ENCODE measurements at regions not wholly inside any gene's neighbourhood (a gene's known extent, or its start where the extent isn't known, plus 50 kb on each side); places are given as distances from the start of the nearest gene placed in this dataset.

DNA sequence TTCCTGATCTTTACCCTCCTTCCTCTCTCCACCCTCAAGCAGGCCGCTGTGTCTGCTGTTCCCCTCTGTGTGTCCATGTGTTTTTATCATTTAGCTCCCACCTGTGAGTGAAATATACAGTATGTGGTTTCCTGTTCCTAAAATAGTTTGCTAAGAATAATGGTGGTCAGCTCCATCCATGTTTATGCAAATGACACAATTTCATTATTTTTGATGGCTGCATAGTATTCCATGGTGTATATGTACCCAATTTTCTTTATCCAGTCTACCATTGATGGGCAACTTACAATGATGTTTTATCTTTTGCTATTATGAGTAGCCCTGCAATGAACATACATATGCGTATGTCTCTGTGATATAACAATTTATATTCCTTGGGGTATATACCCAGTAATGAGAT, 133.4 kb upstream of the RGS18 start:
- DNase-seq: no peak

DNA sequence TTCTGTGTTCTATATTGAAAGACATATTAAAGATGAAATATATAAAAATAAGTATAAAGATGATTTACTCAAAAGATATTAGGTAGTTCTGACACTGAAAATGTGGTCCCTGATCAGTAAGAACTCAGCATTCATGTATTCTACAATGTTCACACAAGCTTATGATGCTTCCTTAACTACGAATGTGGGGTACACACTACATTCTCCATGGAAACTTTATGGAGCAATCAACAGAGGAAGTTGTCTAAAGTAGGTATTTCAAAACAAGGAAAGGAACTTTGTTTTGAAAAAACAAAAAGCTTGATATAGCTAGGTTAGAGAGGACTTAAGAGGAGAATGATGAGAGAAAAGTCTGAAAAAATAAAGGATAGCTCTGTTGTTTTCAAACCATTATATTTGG, 119.7 kb upstream of the RGS18 start:
- DNase-seq: no peak

DNA sequence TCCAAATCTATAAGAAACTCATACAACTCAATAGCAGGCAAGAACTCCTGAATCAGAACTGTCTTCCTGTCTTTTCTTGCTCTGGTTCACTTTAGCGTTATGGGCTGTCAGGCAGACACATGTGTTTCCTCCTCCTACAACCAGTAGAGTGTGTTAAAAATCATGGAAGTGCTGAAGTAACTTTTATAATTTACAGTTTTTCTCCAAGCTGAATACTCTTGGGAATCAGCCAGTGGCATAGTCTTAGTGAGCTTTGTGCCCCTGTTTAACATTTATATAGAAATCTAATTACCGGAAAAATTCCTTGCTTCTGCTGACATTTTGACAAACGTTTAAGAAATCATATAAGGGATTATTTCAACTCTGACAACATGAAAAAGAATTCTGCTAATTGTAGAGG, 113.1 kb upstream of the RGS18 start:
- no peak for DNase-seq

DNA sequence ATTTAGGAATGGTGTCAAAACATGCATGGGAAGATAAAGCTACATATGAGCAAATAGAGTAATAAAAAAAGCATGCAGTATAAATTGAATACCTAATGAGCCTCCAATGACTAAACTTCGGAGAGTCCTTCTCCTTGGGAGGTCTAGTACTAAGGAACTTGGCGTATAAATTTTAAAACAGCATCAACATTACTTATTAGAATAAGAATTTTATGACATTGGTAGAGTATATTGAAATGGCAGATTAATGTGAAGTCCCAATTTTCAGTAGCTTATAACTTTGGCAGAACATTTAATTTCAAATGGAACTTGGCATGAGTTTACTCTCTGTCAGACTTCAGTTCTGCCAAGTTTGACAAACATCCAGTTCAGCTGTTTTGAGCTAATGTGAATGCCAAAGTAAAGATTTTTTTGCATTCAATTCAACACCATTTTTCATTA, 104.7 kb upstream of the RGS18 start:
- DNase-seq: no peak

DNA sequence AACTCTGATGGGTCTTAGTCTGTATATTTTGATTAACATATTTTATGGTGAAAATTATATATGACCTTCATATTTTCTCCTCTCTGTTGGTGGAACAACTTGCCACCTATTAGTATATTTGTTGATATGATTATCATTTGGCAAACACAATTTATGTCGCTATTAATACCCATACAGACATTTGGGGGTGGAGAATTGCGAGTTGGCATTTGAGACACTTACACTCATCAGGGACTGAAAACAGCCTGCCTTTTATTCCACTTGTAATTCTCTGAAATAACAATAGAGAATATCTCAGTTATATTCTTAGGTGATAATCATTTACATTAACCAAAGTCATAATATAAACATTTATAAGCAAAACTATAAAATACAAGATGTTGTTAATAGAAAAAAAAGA, 100.5 kb upstream of the RGS18 start:
- DNase-seq: no peak

DNA sequence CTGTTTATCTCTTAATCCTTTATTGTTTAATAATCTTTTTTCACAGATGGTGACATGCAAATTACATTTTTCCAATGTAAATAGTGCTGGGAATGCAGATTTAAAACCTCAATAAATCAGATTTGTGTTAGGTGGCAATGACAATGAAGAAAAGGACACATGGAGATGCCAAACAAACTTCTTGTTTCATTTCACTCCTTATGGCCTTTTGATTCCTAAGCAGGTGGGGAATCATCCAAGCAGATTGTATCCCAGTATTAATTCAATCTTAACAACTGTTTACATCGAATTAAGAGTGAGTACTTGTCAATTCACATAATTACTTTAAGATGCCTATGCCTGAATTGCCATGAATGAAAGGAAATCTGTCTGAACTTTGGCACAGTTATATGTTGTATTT, 98.9 kb upstream of the RGS18 start:
- DNase-seq: no peak

DNA sequence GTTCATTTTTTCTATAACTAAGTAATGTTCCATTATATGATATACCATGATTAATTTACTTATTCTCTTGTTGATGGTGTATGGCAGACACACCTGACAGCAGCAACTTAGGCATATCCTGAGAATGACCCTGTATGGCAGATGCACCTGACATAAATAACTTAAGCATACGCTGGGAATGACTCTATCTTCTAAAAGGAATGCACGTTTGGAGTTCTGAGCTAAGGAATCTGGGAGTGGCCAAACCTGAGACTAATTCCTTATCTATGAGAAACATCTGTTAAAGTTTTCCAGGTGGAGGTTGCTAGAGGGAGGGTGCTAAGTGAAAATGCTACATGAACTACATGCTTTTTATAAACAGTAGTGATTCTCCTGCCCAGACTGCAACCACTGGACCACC, 96.7 kb upstream of the RGS18 start:
- no peak for DNase-seq

DNA sequence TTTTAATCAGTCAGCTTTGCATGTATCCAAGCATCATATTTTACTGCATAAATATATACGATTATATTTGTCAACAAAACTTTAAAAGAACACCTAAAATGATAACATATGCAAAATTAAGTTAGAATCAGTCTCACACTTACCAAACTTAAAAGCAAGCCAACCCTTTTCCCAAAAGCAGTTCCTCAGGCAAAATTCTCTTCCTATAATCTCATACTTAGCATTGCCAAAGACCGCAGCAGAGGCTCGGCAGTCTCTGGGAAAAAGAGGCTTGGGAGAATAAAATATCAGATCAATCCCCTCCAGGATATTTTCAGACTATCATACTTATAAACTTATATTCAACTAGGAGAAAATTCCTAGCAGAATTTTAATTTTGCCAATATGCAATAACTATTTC, 93.2 kb upstream of the RGS18 start:
- DNase-seq: no peak

DNA sequence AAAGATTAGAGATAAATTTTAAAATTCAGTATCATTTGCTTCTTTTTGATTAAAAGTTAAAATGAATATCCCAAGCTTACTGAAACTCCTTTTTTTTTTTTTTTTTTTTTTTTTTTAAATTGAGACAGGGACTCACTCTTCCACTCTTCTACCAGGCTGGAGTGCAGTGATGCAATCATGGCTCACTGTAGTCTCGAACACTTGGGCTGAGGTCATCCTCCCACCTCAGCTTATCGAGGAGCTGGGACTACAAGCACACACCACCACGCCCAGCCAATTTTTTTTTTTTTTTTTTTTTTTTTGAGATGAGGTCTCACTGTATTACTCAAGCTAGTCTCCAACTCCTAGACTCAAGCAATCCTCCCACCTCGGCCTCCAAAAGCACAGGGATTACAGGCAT, 92.1 kb upstream of the RGS18 start:
- no peak for DNase-seq

DNA sequence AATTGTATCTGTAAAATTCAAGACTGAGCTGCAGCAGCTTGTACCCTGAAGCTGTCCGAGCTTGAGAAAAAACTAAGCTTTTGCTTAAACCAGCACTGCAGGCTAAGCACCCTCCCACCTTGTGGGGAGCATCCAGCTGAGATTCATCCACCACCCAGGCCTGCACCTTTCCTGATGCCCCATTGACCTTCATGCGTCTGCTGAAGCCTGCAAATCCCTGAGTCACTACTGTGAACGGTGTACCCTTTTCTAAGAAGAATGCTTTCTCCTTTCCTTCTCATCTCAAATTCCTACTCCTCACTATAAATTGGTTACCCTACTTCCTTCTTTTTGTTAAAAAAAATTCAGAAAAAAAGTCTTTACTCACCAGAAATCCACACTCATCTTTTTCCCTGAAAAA, 90.9 kb upstream of the RGS18 start:
- DNase-seq: no peak

DNA sequence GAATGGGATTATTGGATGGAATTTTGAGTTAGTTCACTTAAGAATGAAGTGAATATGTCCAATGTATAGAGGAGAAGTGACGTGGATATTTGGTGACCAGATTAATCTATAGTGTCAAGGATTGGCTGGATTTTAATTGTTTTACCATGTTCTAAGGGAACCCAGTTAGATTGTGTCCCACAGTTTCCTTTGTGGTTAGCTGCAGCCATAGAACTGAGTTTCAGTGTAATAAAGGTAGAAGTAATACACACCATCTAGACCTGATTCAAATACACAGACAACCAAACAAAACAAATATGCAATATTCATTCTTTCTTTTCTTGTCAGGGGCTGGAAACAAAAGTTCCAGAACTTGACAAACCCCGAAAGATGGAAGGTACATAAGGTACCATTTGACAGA, 88.0 kb upstream of the RGS18 start:
- no peak for DNase-seq

DNA sequence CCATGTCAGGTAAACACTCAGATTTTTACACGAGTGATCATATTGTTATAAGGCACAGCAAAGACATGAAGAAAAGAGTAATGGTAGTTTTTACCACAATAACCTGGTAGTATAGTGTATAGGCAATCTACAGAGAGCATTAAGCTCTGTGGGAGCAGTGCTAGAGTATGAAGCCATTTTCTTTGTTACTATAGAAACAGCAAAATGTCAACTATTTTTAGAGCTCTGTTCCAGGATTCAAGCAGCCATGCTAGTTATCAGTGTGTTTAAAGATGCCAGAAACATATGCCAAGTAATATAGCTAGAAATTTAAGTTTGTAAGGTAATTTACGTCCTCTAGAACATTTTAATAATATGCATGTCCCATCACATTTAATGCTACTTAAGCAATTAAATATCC, 77.6 kb upstream of the RGS18 start:
- DNase-seq: no peak

DNA sequence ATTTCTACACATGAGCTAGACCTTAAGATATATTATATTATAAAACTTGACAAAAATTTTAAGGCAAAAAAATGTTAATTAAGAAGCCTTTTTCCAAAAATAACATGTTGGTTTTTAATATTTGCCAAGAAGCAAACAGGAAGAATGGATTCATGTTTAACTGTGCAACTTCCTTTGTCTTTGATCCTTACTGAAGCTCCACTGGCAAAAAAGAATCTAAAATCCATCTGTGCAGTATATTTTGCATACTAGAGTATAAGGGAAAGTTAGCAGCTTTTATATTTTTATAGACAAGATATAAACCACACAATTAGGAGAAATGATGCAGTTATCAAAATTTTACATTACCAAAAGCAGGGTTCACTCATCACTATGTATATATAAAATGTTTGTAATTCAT, 76.9 kb upstream of the RGS18 start:
- no peak for DNase-seq

DNA sequence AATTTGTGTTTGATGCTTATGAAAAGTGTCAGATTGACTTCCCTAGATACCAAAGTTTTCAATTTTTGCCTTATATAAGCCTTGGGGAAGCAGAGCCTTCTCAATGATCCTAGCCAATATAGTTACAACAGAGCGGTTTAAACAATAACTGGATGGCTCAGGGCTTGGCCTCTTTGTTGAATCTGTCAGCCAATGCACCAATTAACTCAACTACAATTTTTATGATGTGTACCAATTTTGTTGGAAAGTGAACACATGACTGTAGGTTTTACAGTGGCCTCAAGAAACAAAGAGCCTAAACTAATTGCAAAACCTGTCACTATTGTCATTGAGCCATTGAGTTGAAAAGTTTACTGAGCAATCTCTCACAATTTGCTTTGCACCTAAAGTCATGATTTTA, 71.6 kb upstream of the RGS18 start:
- no peak for DNase-seq

DNA sequence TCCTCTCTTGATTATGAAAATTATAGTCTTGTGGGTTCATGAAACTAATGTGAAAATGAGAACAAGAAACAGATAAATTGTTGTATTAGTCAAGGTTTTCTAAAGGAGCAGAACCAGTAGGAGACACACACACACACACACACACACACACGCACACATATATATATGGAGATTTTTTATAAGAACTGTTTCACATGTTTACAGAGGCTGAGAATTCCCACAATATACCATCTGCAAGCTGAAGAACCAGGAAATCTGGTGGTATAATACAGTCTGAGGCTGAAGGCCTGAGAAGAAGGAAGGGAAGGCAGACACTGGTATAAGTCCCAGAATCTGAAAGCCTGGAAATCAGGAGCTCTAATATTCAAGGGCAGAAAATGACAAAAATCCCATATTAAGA, 70.9 kb upstream of the RGS18 start:
- DNase-seq: no peak

DNA sequence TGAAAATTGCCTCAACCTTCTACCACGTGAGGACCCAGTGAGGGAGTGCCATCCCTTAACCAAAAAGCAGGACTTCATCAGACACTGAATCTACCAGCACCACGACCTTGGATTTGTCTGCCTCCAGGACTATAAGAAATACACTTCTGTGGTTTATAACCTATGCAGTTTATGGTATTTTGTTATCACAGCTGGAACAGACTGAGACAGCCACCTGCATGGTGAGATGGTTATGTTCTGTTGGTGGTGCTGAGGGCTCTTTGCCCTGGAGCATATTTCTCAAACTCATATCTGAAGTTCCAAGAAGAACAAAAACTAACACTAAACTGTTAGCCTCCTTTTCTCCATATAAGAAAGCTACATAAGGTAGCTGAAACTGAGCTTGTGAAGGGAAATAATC, 69.8 kb upstream of the RGS18 start:
- DNase-seq: no peak

DNA sequence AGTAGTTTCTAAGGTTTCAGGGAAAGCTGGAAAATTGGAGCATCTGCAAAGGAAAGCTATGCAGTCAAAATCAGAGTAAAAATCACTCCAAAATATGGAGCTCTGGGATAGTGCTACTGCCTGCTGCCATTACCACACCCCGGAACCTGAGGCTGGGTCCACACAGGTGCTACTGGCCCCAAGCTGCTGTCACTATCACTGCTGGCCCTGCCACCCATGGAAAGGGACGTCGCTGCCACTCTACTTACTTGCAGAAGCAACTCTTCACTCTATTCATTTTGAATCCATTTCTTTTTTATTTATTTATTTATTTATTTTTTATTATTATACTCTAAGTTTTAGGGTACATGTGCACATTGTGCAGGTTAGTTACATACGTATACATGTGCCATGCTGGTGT, 60.3 kb upstream of the RGS18 start:
- no peak for DNase-seq

DNA sequence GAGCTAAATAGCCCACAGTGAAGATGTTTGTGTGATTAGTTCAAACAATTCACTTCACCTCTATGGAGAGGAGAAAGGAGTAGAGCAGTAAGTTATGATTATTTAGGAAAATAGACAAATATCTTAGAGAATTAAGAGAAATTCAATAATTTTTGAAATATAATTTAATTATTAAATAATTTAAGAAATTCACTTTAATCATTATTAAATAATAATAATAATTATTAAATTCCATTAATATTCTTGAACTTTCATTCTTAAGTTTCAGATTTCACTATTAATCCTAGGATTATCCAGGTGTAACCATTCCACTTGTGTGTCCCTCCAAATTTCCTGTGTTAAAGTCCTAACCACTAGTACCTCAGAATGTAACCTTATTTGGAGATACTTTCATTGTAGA, 58.9 kb upstream of the RGS18 start:
- no peak for DNase-seq

DNA sequence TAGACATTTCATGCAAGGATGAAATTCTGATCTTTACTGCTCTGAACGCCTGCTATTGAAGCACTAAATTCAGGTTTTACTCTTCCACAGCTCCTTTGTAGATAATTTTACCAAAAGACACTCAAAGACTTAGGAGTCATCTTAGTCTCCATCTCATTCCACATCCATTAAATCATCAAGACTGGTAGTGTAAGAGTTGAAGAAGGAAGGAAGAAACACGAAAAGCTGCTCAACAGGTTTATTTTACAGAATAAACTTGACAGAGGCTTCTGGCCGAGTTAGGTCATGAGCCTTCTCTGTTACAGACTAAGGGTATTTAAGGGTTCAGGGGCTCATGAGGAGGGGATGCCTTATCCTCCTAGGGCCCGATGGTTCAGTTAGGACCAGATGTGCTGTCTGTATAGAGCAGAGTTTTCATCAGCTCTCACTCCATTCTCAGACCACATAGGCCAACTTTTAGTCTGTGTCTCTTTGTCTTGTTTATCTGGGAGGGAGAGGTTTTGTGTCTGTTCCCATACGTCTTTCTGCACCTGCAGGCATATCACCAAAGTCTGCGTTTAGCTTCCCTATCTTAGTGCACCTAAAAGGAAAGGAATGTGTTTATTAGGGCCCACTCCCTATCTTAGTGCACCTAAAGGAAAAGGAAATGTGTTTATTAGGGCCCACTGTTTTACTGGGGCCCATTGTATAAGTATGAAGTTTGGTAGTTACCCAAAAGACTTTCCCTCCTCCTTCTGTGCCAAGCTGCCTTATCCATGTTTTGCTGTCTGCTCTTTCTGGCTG, 57.4 kb upstream of the RGS18 start:
- DNase-seq: no peak

DNA sequence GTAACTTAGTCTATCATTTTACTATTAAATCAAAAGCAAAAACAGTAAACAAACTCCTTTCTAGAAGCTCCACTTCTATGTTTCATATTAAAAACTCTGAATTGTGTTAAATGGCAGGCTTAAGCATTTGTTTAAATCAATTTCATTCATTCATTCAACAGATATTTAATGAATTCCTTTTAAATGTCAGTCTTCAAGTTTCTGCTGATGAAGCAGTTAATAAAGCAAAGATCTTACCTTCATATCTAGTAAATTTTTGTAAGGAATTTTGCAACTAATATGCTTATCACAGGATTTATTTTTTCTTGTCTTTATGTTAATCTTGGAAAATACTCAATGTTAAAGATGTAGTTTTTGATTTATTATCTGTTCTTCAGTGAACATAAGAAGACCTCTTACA, 54.1 kb upstream of the RGS18 start:
- DNase-seq: no peak

DNA sequence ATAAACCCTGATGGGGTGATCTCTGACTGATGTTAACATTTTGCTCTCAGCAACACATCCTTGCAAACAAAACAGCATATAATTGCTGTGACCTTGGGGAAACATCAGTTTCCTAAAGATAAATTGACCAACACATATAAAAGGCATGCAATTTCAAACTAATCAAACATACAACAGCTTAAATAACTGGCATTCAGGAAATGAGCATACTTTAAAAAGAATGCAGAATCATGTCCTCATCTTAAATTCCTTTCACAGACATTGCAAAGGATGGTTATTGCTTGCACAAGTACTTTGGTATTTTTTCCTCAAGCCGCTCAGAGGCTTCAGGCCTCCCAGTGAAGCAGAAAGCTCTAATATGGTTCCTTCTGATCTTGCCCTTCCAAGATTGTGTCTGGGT, 53.4 kb upstream of the RGS18 start:
- no peak for DNase-seq

DNA sequence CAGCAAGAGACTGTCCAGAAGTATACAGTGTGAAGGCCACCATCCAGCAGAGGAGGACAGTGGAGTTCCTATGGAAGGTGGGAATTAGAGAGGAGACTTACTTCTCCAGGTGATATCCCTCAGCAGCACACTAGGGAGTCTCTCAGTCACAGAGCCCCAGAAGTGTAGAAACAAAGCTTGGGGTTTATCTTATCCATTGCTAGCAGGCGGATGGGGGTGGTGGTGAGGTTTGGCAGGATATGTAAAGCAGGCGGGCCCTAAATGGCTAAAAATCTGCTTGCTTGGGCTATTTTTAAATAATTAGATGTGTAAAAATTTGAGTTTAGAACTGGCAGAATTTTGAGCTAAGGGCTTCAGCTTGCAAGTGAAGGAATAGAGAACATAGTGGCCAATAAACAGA, 50.1 kb upstream of the RGS18 start:
- DNase-seq: no peak

All from NCI-H2081 treated with DMSO at 0.1 percent for 48 hours (cell line).